ENCODE measurements at regions not wholly inside any gene's neighbourhood (a gene's known extent, or its start where the extent isn't known, plus 50 kb on each side); places are given as distances from the start of the nearest gene placed in this dataset.

DNA sequence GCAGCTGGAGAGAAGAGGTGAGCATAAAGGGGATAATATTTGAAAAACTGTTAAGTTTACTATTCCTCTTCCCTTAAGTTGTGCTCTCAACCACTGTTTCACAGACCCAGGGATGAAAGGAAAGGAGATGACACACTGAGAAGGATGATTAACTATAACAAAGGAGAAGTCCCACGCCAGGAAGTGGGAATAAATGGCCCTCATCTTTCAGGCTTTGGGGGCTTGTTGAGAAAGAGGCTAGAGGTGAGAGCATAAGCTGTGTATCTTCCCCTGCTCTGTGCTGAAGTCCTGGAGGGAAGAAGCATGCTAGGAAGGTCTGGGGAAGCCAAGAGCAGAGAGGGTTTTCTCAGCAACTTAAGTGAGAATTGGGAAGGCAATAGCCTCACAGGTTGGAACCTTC is 399.1 kb upstream of the ATP5MC3 start:
- peaks cover 54% of the 10 kb centered on the region for H3K4me1 Mint-ChIP-seq
- no peak overlapping the region for H3K4me3 Mint-ChIP-seq
- no peaks in the 10 kb centered on the region for H3K27me3 Mint-ChIP-seq (ENCODE audit: low read depth, poor library complexity)
- DNase-seq, result no peak
- TF ChIP-seq, protein P1, sequence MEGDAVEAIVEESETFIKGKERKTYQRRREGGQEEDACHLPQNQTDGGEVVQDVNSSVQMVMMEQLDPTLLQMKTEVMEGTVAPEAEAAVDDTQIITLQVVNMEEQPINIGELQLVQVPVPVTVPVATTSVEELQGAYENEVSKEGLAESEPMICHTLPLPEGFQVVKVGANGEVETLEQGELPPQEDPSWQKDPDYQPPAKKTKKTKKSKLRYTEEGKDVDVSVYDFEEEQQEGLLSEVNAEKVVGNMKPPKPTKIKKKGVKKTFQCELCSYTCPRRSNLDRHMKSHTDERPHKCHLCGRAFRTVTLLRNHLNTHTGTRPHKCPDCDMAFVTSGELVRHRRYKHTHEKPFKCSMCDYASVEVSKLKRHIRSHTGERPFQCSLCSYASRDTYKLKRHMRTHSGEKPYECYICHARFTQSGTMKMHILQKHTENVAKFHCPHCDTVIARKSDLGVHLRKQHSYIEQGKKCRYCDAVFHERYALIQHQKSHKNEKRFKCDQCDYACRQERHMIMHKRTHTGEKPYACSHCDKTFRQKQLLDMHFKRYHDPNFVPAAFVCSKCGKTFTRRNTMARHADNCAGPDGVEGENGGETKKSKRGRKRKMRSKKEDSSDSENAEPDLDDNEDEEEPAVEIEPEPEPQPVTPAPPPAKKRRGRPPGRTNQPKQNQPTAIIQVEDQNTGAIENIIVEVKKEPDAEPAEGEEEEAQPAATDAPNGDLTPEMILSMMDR (IDR thresholded peaks at IDR 0.05), result no peak
- no peaks in the 10 kb centered on the region for H3K36me3 Mint-ChIP-seq (ENCODE audit: low read depth)
- peaks cover 5% of the 10 kb centered on the region for H3K9me3 Mint-ChIP-seq
- H3K27ac Mint-ChIP-seq, result no peak overlapping the region

DNA sequence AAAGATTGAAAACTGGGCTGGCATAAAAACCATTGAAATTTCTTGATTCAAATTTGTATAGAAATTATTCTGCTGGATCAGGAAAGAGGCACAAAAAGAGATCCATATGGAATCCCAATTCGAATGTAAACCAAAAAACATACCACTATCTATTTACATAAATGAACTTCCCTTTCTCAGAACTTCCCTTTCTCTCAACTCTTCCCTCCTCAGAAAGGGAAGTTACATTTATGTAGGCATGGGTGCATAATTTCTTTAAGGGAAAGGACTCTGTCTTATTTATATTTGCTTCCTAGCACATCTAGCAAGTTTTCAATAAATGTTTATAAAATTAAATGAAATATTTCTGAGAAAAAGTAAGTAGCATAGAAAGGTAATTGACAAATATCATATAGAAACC is 398.1 kb upstream of the ATP5MC3 start:
- peaks cover 61% of the 10 kb centered on the region for H3K4me1 Mint-ChIP-seq
- H3K27ac Mint-ChIP-seq, result no peak overlapping the region
- no peaks in the 10 kb centered on the region for H3K27me3 Mint-ChIP-seq (ENCODE audit: low read depth, poor library complexity)
- no peak overlapping the region for H3K4me3 Mint-ChIP-seq
- TF ChIP-seq, protein P1 (IDR thresholded peaks at IDR 0.05), result no peak
- no peaks in the 10 kb centered on the region for H3K36me3 Mint-ChIP-seq (ENCODE audit: low read depth)
- no peak for DNase-seq
- peaks cover 5% of the 10 kb centered on the region for H3K9me3 Mint-ChIP-seq

DNA sequence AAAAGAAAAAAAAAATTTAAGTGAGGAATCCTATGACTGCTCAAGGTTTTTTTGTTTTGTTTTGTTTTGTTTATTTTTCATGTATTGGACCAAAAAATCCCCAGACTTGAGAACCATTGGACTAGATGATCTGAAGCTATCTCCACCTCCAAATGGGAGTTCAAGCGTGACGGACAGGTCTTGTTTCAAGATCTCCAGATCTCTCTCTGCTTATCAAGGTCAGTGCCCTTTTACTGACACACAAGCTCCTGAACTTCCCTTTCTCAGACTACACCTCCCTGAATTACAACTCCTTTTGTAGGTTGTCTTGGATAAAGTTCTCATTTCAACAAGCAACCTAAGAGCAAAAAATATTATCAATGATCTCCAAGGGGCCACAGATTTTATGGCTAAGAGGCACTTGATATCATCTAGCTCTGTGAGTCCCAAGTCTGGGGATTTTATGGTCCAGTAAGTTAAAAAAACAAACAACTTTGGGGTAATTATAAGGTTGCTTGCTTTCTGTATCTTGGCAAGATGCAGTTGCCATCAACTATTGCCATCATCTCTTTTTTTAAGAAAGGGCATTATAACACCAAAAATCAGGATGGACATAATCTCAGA is 396.0 kb upstream of the ATP5MC3 start:
- H3K27ac Mint-ChIP-seq, result peak overlapping the region; percentile 98
- peak overlapping the region; percentile 41 for H3K4me3 Mint-ChIP-seq
- no peaks in the 10 kb centered on the region for H3K36me3 Mint-ChIP-seq (ENCODE audit: low read depth)
- H3K9me3 Mint-ChIP-seq, result peaks cover 5% of the 10 kb centered on the region
- peaks cover 53% of the 10 kb centered on the region for H3K4me1 Mint-ChIP-seq
- no peaks in the 10 kb centered on the region for H3K27me3 Mint-ChIP-seq (ENCODE audit: low read depth, poor library complexity)
- TF ChIP-seq, protein P1 (IDR thresholded peaks at IDR 0.05), result no peak
- DNase-seq, result no peak

DNA sequence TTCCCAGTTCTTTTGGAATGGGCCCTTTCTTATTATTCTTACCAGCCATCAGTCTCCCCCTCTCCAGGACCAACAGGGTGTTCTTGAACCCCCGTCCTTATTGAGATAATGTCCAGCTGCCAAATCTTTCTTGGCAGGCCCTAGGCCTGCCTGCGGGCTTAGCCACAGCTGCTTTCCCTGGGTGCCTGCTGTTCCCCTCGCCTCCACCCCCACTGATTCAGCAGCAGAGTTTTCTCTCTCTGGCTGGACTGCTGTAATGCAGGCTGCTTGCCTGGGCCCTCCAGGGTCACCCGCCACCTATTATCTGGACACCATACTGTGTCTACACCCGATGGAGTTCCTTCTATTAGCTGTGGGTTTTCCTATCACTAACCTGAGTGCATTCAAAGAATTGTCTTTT is 395.4 kb upstream of the ATP5MC3 start:
- Mint-ChIP-seq H3K27ac (peak overlapping the region; percentile 97), H3K9me3 (peaks cover 5% of the 10 kb centered on the region), H3K4me3 (peak overlapping the region; percentile 16), H3K4me1 (peaks cover 53% of the 10 kb centered on the region), H3K27me3 (ENCODE audit: low read depth, poor library complexity) (no peaks in the 10 kb centered on the region), H3K36me3 (ENCODE audit: low read depth) (no peaks in the 10 kb centered on the region)
- TF ChIP-seq, protein P1 (IDR thresholded peaks at IDR 0.05), result no peak
- DNase-seq, result no peak

DNA sequence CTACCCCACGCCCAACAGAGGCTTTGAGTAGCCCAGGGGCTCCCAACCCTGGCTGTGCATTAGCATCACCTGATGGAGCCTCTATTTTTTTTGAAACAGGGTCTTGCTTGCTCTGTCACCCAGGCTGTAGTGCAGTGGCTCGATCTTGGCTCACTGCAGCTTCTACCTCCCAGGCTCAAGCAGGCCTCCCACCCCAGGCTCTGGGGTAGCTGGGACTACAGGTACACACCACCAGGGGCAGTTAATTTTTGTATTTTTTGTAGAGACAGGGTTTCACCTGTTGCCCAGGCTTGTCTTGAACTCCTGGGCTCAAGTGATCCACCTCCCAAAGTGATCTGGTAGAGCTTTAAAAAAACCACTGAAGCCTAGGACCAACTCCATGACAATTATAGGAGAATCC is 394.8 kb upstream of the ATP5MC3 start:
- TF ChIP-seq, protein P1 (IDR thresholded peaks at IDR 0.05), result no peak
- DNase-seq, result no peak
- Mint-ChIP-seq H3K9me3 (peaks cover 5% of the 10 kb centered on the region), H3K36me3 (ENCODE audit: low read depth) (no peaks in the 10 kb centered on the region), H3K4me1 (peaks cover 53% of the 10 kb centered on the region), H3K4me3 (peak overlapping the region; percentile 26), H3K27ac (no peak overlapping the region), H3K27me3 (ENCODE audit: low read depth, poor library complexity) (no peaks in the 10 kb centered on the region)

All from nephron progenitor cell (in vitro differentiated cells).